GM19043 (cell line): ENCODE measurements at regions not wholly inside any gene's neighbourhood (a gene's known extent, or its start where the extent isn't known, plus 50 kb on each side); places are given as distances from the start of the nearest gene placed in this dataset.

Source experiments
- ATAC-seq: cut with Tn5 transposase; IDR thresholded peaks from one replicate; pipeline ENCODE4 v1.9.1; 2021; ENCODE audit warnings: low read depth; ENCODE audit not compliant: unreplicated experiment

DNA sequence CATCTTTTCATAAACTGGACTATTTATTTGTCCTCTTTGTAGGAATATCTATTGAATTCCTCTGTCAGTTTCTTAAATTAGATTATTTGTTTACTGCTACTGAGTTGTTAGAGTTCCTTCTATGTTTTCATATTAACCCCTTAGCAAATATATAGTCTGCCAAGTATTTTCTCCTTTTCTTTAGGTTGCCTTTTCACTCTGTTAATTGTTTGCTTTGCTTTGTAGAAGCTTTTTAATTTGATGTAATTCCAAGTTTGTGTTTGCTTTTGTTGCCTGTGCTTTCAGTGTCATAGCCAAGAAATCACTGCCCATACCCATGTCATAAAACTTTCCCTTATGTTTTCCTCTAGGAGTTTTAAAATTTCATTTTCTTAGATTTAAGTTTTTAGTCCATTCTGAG, 256.2 kb upstream of the SEMA3A start:
- ATAC-seq = no peak

DNA sequence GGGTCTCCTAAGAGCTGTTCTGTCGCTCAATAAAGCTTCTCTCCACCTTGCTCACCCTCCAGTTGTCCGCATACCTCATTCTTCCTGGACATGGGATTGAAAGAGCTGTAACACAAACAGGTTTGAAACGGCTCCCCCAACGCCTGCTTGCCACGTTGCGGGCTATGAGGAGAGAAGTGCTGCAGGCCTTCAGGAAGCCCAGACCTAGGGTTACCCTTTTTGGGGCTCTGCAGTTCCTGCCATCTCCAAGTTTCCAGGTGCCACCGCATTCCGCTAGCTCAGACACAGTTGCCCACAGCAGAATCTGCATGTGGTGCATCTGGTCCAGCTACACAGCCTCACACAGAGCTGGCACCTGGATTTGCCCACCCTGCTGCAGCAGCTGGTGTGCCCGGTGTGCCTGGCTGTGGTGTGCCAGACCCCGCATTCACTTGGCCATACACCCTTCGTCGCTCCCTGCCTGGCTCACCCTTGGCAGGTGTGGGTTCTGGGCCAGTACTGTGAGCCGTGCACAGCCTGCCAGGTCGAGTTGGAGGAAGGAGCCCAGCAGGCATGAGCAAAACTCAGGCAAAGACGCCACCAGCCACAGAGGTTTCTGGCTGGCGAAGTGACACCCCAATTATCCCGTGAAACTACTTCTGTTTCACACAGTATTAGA, 253.2 kb upstream of the SEMA3A start:
- no peak for ATAC-seq

DNA sequence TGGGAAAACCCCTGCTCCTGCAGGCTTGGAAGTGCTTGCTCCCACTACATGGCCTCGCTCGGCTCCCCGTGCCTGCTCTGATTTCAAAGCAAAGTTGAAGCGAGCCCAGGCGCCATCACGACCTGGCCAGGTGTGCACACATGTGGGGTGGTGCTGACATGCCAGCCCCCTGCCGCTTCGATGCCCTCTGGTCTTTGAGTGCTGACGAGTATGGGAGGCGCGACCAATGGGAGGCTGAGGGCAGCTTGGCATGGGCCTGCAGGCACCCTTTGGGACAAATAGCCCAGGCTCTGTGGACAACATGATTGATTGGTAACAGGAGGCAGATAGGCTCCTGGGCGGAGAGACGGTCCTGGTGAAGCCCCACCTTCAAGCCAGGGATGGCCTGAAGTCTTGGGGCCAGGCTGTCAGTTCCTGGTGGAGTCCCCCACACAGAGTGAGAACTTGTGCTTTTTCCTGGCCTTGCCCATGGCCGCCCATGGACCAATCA, 252.4 kb upstream of the SEMA3A start:
- no peak for ATAC-seq

DNA sequence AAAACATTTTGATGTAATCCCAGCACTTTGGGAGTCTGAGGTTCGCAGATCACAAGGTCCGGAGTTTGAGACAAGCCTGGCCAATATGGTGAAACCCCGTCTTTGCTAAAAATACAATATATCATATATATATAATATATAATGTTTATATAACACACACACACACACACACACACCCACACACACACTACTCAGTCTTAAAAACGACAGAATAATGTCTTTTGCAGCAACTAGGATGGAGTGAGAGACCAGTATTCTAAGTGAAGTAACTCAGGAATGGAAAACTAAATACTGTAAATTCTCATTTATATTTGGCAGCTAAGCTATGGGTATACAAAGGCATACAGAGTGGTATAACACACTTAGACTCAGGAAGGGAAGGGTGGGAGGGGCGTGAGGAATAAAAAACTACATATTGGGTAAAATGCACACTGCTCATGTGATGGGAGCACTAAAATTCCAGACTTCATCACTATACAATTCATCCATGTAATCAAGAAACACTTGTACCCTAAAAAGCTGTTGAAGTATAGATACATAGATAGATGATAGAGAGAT, 231.2 kb upstream of the SEMA3A start:
- no peak for ATAC-seq

DNA sequence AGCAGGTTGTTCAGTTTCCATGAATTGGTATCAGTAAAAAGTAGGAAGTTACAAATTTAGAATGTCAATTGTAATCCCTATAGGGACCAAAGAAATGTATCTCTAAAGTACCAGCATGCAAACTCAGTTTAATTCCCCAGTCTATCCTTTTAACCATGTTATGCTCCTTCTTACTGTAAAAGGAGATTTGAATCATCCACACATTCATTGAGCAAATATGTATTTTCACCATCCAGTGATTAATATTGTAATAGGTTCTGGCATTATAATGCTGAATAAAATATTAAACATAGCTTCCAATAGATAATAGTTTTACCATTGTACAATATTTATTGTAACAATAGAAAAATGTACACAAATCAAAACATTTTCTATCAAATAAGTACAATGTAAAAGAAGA, 228.2 kb upstream of the SEMA3A start:
- no peak for ATAC-seq

DNA sequence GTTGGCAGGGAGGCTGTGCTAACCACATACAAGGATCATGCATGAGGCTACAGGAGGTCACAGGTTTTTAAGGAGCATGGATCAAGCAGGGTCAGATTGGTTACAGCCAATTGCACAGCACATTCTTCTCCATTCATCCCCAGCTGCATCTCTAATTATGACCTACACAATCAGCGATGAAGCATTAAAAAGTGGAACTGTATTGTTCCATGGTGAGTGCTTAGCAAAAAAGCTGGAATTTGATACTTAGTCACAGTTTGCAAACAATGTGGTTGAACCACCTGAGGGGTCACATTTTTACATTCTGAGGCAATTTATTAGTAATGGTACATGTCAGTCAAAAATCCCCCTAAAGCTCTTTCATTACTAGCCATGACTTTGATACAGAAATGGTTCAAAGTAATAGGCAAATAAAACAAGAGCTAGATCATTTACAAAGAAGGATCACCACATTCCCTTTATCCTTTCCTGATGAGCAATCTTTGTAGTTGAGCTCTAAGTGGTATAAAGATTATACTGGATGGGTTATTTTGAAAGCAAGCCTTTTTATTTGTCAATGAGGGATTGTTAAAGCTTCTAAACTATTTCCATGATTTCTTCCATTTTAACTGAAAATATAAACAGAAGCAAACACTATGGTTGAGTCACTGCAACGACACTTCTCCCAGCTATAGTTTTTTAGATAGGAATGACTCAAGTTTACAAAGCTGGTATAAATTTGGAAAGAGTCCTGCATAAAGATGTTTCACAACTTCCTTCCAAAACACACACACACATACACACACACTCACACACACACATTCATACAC, 217.8 kb upstream of the SEMA3A start:
- ATAC-seq = no peak

DNA sequence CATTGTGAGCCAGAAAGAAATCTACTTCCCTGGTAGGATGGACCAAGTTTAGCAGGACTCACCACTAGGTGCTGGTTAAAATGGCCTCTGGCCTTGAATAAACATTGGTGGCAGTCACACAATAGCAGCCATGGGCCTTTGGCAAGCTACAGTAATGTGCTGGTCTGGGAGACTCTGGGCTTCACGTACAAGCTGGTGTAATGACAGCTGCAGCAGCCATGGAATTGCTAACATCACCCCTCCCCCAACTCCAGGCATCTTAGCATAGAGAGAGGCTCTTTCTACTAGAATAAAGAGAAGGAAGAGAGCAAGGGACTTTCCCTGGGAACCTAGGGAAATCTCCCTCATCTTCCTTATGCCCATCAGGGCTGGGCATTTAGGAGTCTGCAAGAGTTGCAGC, 205.1 kb upstream of the SEMA3A start:
- no peak for ATAC-seq

DNA sequence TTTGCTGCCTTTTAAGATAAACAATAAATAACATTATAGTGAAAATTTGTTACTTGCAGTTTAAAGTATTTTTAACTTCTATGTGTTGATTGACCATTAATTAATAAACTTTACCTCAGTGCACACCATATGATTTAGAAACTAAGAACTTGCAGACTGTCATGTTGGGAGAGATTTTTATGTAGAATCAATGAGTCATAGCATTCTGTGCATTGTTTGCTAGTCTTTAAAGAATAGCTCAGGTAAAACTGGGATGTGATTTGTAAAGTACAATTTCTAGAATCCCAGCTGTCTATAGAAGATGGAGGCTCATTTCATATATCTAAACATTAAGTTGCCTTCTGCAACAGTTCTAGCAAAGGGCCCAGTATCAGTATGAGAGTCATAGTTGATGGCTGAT, 199.6 kb upstream of the SEMA3A start:
- no peak for ATAC-seq

DNA sequence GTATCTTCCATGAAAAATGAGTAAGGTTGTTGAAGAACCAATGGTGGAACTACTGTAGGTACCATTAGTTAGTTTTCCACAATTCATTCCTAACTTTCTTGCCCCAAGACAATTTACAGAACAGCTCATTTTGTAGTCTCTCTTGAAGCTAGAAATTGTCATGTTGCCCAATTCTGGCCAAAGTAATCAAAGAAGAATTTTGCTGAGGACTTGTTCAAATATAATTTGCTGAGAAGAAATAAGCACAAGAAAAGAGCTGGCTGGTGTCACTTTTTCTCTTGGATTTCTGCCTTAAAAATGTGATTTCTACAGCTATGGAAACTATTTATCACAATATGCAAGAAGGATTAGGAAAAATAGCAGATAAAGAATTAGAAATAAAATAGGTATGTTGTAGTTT, 199.2 kb upstream of the SEMA3A start:
- ATAC-seq = no peak

DNA sequence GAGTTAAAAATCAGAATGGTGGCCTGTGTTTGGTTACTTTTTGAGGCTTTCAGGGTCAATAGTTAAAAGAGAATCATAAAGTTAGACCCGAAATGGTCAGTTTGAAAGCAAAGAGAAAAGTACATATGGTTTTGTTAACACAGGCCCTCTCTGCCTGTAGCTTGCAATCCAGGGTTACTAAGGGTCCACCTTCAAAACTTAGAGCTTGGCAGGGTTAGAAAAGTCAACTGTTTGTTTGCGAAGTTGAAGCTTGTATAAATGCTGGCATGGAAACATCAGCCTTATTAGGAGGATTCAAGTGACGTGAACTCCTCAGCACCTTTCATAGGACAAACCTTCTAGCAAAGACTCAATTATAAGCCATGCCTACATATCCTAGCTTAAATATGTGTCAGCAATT, 196.3 kb upstream of the SEMA3A start:
- no peak for ATAC-seq

DNA sequence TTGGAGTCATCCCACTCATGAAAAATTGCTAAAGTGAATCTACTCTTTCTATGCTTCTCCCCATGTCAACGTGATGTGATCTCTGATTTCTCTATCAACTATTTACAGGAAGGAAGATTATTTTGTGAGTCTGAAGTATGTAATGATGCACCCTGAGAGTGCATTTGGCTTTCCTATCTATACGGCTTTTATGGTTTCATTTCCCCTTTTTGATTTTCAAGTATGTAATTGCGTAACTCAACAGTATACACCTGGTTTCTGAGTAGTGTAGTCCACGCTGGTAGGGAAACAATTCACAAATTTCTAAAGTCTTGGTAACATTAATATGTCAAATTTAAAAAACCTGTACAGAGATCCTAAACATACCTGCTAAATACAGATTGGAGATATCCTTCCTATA, 194.7 kb upstream of the SEMA3A start:
- peak; percentile 98 for ATAC-seq

DNA sequence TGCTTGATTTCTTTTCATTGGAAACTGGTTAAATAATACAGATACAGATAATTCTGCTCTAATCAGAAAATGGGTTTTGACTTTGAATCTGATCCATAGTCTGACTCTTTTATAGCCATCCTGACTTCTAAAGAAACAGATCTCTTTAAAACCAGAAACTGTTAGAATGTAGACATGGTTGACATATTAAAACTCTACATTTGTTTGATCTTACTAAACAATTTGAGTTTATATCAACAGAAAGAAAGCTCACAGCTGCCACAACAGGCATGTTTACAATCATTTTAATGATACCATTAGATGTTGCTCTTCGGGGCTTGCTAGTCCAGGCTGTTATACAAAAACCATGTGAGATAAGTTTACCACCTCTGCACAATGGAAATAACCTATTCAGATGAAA, 193.0 kb upstream of the SEMA3A start:
- ATAC-seq = no peak

DNA sequence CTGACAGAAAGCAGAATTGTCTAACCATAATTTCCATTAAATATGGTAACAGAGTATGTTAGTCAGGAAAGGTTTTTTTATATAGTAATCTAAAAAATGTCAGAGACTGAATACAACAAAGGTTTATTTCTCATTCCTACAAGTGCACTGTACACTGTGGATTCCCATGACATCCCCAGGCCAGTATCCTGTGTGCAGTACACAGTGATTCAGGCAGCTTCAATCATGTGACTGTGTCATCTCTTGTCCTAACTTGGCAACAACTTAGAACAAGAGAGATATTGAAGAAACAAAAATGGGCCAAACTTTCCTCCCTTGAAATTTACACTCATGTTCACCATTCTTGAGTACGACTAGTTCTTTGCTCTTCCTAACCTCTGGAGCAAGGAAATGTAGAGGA, 189.8 kb upstream of the SEMA3A start:
- no peak for ATAC-seq

DNA sequence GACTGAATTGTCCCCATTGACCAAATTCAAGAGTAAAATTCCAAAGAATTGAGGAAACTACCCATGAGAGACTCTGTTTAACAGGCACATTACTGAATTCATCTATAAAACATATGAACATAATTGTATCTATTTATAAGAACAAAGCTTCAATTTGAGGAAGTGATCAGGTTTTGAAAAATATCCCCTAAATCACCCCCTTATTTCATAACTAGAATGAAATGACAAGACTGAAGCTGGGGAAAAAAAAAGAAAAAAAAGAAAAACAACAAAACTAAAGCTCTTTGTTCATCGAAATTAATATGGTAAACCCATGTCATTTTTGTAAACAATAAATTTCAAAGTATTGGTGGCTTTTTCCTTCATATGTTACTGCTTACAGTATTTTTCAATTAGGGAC, 184.9 kb upstream of the SEMA3A start:
- no peak for ATAC-seq

DNA sequence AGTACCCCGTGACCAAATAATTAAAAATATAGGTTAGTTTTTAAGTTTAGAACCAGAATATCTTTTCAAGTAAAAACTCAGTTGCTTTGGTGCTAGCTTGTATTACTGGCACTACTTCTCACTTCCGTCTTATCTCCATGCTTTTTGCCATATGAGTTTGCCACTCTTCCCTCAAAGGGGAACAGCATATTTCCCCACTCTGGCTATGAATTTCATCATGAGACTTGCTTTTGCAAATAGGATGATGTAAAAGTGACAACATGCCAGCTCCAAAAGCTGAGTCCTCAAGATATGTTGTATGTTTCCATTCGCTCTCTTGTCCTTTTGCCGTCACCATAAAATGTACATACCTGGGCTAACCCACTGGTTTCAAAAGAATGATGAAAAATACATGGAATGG, 178.1 kb upstream of the SEMA3A start:
- no peak for ATAC-seq

DNA sequence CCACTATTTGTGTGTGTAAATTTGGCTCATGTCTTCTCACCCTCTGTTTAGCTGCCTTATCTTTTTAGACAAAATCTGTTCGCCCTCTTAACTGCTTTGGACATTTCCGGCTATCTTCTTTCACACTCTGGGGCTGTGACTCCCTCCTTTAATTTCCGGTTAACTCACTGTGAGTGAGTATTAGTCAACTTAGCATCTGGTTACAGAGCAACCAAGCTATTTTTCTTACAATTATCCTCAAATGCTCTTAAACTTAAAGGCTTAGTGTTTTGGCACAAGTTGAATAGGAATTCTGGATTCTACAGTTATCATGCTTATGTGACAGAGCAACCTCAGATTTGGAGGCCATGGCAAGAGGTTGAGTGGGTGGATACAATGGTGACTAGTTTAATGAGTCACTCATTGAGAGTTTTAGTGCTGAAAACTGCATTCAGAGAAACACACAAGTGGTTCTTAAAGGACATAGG, 177.6 kb upstream of the SEMA3A start:
- no peak for ATAC-seq

DNA sequence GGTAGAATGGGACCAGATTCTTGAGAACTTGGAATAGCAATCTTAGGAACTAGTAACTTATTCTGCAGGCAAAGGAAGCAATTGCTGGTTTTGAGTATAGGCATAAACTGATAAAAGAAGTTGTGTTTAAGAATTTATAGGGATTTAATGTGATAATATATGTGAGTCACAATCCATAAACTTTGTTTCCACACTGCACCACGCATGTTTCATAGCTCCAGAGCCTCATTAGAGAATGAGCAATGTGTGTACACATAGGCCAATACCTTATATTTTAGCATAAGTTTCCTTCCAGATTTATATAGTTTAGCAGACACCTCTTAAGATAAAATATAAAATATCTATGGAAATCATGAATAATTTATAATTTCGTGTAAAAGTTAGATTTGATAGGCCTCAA, 175.5 kb upstream of the SEMA3A start:
- ATAC-seq = no peak

DNA sequence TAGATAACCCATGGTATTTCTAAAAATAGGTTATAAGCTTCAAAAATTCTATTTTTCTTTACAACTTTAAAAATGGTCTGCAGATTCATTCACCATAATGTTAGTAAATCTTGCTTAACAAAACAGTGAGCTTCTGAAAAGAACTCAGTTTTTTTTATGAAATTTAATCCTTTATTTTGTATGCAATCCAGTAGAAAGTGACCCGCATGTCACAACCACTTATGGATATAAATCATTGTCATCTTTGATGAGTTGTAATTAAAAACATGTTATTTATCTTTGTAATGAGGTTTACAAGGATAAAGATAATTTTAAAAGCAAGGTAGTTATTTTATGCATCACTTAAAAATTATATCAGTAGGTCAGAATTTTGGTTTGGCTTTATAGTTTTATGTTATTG, 173.5 kb upstream of the SEMA3A start:
- ATAC-seq = no peak

DNA sequence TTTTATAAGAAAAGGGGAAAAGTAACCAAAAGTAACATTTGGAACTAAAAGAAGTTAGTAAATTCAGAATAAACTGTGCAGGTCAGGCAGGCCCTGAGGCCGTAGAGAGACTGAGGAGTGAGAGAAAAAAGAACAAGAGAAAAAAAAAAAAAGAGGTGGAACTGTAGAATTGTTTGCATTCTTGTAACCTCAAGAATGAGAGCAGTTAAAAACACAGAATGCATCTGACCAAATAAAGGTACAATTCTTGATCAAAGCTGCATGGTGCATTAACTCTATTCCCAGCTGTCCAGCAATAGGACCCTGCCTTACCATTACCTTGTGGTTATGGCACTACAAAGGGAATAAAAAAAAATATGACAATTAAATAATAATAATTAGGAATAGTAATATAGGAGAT, 170.1 kb upstream of the SEMA3A start:
- no peak for ATAC-seq

DNA sequence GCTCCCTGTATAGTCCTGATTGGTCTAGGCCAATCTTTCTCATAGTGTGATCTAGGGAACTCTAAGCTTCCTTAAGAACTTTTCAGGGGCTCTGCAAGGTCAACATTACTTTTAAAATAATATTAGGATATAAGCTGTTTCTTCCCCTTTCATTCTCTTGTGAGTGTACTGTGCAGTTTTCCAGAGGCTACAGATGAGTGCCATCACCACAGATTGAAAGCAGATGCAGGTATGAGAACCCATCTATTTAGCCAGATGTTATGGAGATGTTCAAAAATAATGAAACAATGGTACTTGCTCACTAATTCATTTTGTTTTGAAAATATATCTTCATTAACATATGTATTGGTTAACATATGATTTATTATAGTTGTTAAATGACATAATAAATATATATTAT, 169.2 kb upstream of the SEMA3A start:
- no peak for ATAC-seq

DNA sequence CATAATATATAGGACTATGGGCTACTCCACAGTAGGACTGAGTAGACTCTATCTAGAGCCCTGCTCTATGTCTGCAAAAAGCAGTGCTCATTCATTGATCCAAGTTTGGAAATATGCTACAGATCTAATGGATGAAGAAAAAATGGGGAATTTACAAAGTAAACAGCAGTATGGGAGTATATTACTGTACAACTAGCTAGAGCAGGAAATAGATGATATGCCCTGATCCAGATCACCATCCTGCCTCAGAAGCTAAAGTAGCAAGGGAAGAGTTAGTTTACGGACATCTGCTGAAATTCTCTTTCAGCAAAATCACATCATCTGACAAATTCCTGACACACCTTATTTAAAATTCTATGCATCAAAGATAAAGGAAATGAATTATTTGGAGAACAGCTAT, 168.2 kb upstream of the SEMA3A start:
- no peak for ATAC-seq

DNA sequence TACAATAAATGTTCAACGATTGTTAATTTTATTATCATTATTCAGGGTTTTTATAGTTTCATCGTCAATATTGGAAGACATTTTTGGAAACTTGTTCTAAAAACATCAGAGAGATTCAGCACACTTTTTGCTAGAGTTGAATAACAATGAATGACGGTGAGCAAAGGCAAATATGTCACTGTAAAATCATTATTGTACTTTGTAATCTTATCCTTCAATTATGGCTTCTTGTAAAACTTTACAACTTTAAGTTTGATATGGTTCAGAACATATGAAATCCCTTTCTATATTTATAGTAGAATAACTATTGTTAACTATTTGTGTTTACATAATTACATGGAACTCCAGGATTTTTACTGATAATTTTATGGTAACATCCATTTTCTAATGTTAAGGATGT, 167.8 kb upstream of the SEMA3A start:
- ATAC-seq = no peak
